Esophagus muscularis mucosa (tissue), 3 donors: ENCODE measurements at regions not wholly inside any gene's neighbourhood (a gene's known extent, or its start where the extent isn't known, plus 50 kb on each side); places are given as distances from the start of the nearest gene placed in this dataset.

Source experiments
- CTCF ChIP-seq, 3 experiments: fragments of 200-600 bp in 2 of 3; fragments of 450-650 bp in 1 of 3; sonication (generic) in 2 of 3; IDR thresholded peaks; one replicate each; pipeline ENCODE4 v1.5.1; 2017 to 2019; ENCODE audit warnings: antibody characterized with exemption in 3 of 3, mild to moderate bottlenecking in 2 of 3, moderate library complexity in 1 of 3
- POLR2AphosphoS5 ChIP-seq, 2 donors: sonication (generic); formaldehyde crosslinking; IDR thresholded peaks; one replicate each; pipeline ENCODE4 v1.6.1; 2017; ENCODE audit warnings: antibody characterized with exemption in 2 of 2

- no peak for TF ChIP-seq CTCF (IDR thresholded peaks at IDR 0.05)
- TF ChIP-seq POLR2AphosphoS5 (IDR thresholded peaks at IDR 0.05) = no peak
These were observed 711.1 kb upstream of the NUDT12 start for GRCh38 chr5:104273725-104274124.
